ENCODE measurements at regions not wholly inside any gene's neighbourhood (a gene's known extent, or its start where the extent isn't known, plus 50 kb on each side); places are given as distances from the start of the nearest gene placed in this dataset.

GRCh38 chr5:92567831-92568450 is 1013.1 kb downstream of the NR2F1-AS1 start:
- TF ChIP-seq TEAD4 (IDR thresholded peaks at IDR 0.05) (no peak), TAF1 (IDR thresholded peaks at IDR 0.05; ENCODE audit: low read depth) (no peak), EP300 (IDR thresholded peaks at IDR 0.05; ENCODE audit: borderline replicate concordance) (no peak), NFIC (IDR thresholded peaks at IDR 0.05) (no peak), USF1 (IDR thresholded peaks at IDR 0.05) (no peak), REST (IDR thresholded peaks at IDR 0.05; ENCODE audit: low read depth) (no peak), CEBPB (IDR thresholded peaks at IDR 0.05) (no peak), CREB1 (IDR thresholded peaks at IDR 0.05; ENCODE audit: low read depth) (no peak), TCF12 (IDR thresholded peaks at IDR 0.05; ENCODE audit: low read depth) (no peak), MAX (IDR thresholded peaks at IDR 0.05) (no peak), RAD21 (IDR thresholded peaks at IDR 0.05; ENCODE audit: low read depth) (no peak), ZBTB7A (IDR thresholded peaks at IDR 0.05; ENCODE audit: low read depth) (no peak), YY1 (IDR thresholded peaks at IDR 0.05; ENCODE audit: low read depth) (no peak), FOXM1 (IDR thresholded peaks at IDR 0.05; ENCODE audit: borderline replicate concordance, low read depth) (no peak), EGR1 (IDR thresholded peaks at IDR 0.05) (no peak)

GRCh38 chr5:92566113-92566786 is 1014.8 kb downstream of the NR2F1-AS1 start:
- TF ChIP-seq ZBTB7A (IDR thresholded peaks at IDR 0.05; ENCODE audit: low read depth) (no peak), MAX (IDR thresholded peaks at IDR 0.05) (no peak), TEAD4 (IDR thresholded peaks at IDR 0.05) (no peak), REST (IDR thresholded peaks at IDR 0.05; ENCODE audit: low read depth) (no peak), EGR1 (IDR thresholded peaks at IDR 0.05) (no peak), FOXM1 (IDR thresholded peaks at IDR 0.05; ENCODE audit: borderline replicate concordance, low read depth) (no peak), NFIC (IDR thresholded peaks at IDR 0.05) (no peak), EP300 (IDR thresholded peaks at IDR 0.05; ENCODE audit: borderline replicate concordance) (no peak), TAF1 (IDR thresholded peaks at IDR 0.05; ENCODE audit: low read depth) (no peak), YY1 (IDR thresholded peaks at IDR 0.05; ENCODE audit: low read depth) (no peak), TCF12 (IDR thresholded peaks at IDR 0.05; ENCODE audit: low read depth) (no peak), CEBPB (IDR thresholded peaks at IDR 0.05) (no peak), CREB1 (IDR thresholded peaks at IDR 0.05; ENCODE audit: low read depth) (no peak)

GRCh38 chr5:92565673-92566072 is 1015.3 kb downstream of the NR2F1-AS1 start:
- TF ChIP-seq CREB1 (IDR thresholded peaks at IDR 0.05; ENCODE audit: low read depth): no peak
- no peak for TF ChIP-seq YY1 (IDR thresholded peaks at IDR 0.05; ENCODE audit: low read depth)
- no peak for TF ChIP-seq NFIC (IDR thresholded peaks at IDR 0.05)
- no peak for TF ChIP-seq EP300 (IDR thresholded peaks at IDR 0.05; ENCODE audit: borderline replicate concordance)
- TF ChIP-seq FOXM1 (IDR thresholded peaks at IDR 0.05; ENCODE audit: borderline replicate concordance, low read depth): no peak
- TF ChIP-seq TAF1 (IDR thresholded peaks at IDR 0.05; ENCODE audit: low read depth): no peak
- no peak for TF ChIP-seq RAD21 (IDR thresholded peaks at IDR 0.05; ENCODE audit: low read depth)
- no peak for TF ChIP-seq TEAD4 (IDR thresholded peaks at IDR 0.05)
- TF ChIP-seq CEBPB (IDR thresholded peaks at IDR 0.05): no peak
- no peak for TF ChIP-seq REST (IDR thresholded peaks at IDR 0.05; ENCODE audit: low read depth)
- TF ChIP-seq ZBTB7A (IDR thresholded peaks at IDR 0.05; ENCODE audit: low read depth): no peak
- no peak for TF ChIP-seq TCF12 (IDR thresholded peaks at IDR 0.05; ENCODE audit: low read depth)
- no peak for TF ChIP-seq USF1 (IDR thresholded peaks at IDR 0.05)
- TF ChIP-seq EGR1 (IDR thresholded peaks at IDR 0.05): no peak
- TF ChIP-seq MAX (IDR thresholded peaks at IDR 0.05): no peak
